BLaER1 treated with 17β-estradiol and CSF1 and Interleukin-3, amounts not matched to agents 10 nM and 100 nM (cell line): ENCODE measurements at regions not wholly inside any gene's neighbourhood (a gene's known extent, or its start where the extent isn't known, plus 50 kb on each side); places are given as distances from the start of the nearest gene placed in this dataset.
"Not testable (repeated sequence)": the region's sequence is repeated elsewhere in the genome, so short reads cannot be mapped to it uniquely, and the experiment has no call there.

ENCODE experiments used
- H3K27ac ChIP-seq, 11 experiments: shearing (Covaris generic); formaldehyde crosslinking; 2 replicates each; pipeline ENCODE4 v1.8.1; 2022
- H3K27me3 ChIP-seq, 11 experiments: shearing (Covaris generic); formaldehyde crosslinking; 2 replicates each; pipeline ENCODE4 v1.8.1; 2022
- H3K36me3 ChIP-seq, 11 experiments: shearing (Covaris generic); formaldehyde crosslinking; 2 replicates each; pipeline ENCODE4 v1.8.1; 2022
- H3K4me1 ChIP-seq, 10 experiments: shearing (Covaris generic); formaldehyde crosslinking; 2 replicates each; pipeline ENCODE4 v1.8.1; 2022
- H3K4me2 ChIP-seq, 11 experiments: shearing (Covaris generic); formaldehyde crosslinking; 2 replicates each; pipeline ENCODE4 v1.8.1; 2022
- H3K4me3 ChIP-seq, 10 experiments: shearing (Covaris generic); formaldehyde crosslinking; 2 replicates each; pipeline ENCODE4 v1.8.1; 2022
- H3K9ac ChIP-seq, 11 experiments: shearing (Covaris generic); formaldehyde crosslinking; 2 replicates each; pipeline ENCODE4 v1.8.1; 2022
- H3K9me3 ChIP-seq, 11 experiments: shearing (Covaris generic); formaldehyde crosslinking; replicated peaks in 1 of 11; 2 replicates each; pipeline ENCODE4 v1.8.1; 2022
- H4K20me1 ChIP-seq, 11 experiments: shearing (Covaris generic); formaldehyde crosslinking; 2 replicates each; pipeline ENCODE4 v1.8.1; 2022
- Cebpa-rat ChIP-seq, 11 experiments: shearing (Covaris generic); IDR thresholded peaks; 2 replicates each; pipeline ENCODE4 v1.8.1; 2022

DNA sequence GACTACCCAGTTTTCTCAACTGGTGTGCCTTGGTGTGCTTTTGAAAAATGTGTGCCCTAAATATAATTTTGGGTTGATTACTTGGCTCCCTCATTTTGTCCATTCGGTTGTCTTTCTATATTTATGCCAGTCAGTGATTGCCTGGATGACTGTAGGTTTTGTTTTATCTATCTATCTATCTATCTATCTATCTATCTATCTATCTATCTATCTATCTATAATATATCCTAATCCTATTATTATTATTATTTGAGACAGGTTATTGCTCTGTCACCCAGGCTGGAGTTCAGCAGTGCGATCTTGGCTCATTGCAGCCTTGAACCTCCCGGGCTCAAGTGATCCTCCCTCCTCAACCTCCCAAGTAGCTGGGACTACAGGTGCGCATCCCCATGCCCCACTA is 111.4 kb upstream of the GRK3 start:
- peaks cover 23 to 73% (median 55%) of the 10 kb centered on the region in 11 experiments for H3K36me3 ChIP-seq
- no peak overlapping the region for H3K27ac ChIP-seq
- no peak overlapping the region for H3K4me2 ChIP-seq
- no peaks in the 10 kb centered on the region for H3K27me3 ChIP-seq
- H3K4me3 ChIP-seq: no peak overlapping the region
- H4K20me1 ChIP-seq: peaks cover 54 to 86% (median 77%) of the 10 kb centered on the region in 11 experiments; a peak in 21 of 22 replicates
- H3K9ac ChIP-seq: peak overlapping the region in 2 of 11 experiments; percentile 22 to 70; a peak in 2 of 22 replicates
- peaks cover 29 to 40% (median 33%) of the 10 kb centered on the region in 10 experiments for H3K4me1 ChIP-seq
- no peaks in the 10 kb centered on the region for H3K9me3 ChIP-seq
- no peak for TF ChIP-seq Cebpa-rat (IDR thresholded peaks at IDR 0.05)

DNA sequence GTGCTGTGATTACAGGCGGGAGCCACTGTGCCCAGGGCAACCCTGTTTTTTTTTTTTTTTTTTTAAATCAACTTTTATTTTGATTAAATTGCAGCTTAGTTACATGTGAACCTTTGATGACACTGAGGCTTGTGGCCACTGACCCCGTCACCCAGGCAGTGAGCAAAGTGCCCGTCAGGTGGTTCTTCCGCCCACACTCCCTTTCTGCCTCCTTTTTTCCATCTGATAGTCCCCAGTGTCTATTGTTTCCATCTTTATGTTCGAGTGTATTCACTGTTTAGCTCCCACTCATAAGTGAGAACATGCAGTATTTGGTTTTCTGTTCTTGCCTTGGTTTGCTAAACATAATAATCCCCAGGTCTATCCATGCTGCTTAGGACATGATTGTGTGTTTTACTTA is 110.9 kb upstream of the GRK3 start:
- no peak overlapping the region for H3K27ac ChIP-seq
- no peak overlapping the region for H3K4me3 ChIP-seq
- peaks cover 24 to 75% (median 56%) of the 10 kb centered on the region in 11 experiments for H3K36me3 ChIP-seq
- no peak for TF ChIP-seq Cebpa-rat (IDR thresholded peaks at IDR 0.05)
- no peak overlapping the region for H3K9ac ChIP-seq
- H3K4me2 ChIP-seq: no peak overlapping the region
- peaks cover 54 to 84% (median 76%) of the 10 kb centered on the region in 11 experiments; a peak in 21 of 22 replicates for H4K20me1 ChIP-seq
- no peaks in the 10 kb centered on the region for H3K9me3 ChIP-seq
- H3K4me1 ChIP-seq: peaks cover 29 to 40% (median 33%) of the 10 kb centered on the region in 10 experiments
- no peaks in the 10 kb centered on the region for H3K27me3 ChIP-seq

DNA sequence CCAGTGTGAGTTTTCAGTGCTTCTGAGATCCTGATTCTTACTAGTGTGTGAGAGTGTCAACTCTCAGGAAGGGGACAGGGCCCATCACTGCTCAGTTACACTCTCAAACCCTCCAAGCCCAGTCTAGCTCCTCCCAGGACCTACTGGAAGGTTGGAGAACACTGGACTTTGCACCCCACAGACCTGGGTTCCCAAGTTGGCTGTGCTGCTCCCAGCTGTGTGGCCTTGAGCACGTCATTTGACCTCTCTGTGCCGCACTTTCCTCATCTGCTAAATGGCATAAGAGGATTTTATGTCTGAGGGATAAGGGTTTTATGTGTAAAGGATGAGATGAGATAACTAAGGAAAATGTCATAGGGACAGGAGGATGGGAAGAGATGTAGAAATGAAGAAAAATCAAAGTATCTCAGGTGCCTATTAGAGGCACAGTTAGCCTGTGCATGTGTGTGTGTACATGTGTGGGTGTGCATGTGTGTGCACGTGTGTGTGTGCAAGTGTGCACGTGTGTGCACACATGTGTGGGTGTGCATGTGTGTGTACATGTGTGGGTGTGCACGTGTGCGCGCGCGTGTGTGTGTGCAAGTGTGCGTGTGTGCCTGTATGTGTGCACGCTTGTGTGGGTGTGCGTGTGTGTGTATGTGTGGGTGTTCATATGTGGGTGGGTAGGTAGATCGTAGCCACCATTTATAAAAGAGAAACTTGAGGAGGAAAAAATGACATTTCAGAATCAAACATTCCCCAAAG is 108.0 kb upstream of the GRK3 start:
- not testable (repeated sequence) for H3K9ac ChIP-seq, H3K4me3 ChIP-seq, H3K9me3 ChIP-seq, H3K4me2 ChIP-seq, H3K27ac ChIP-seq, H3K27me3 ChIP-seq
- H4K20me1 ChIP-seq: peaks cover 34 to 81% (median 61%) of the 10 kb centered on the region in 11 experiments; a peak in 21 of 22 replicates
- H3K4me1 ChIP-seq: peaks cover 1 to 11% (median 6%) of the 10 kb centered on the region in 10 experiments; a peak in 15 of 20 replicates
- peaks cover 53 to 88% (median 73%) of the 10 kb centered on the region in 11 experiments for H3K36me3 ChIP-seq

DNA sequence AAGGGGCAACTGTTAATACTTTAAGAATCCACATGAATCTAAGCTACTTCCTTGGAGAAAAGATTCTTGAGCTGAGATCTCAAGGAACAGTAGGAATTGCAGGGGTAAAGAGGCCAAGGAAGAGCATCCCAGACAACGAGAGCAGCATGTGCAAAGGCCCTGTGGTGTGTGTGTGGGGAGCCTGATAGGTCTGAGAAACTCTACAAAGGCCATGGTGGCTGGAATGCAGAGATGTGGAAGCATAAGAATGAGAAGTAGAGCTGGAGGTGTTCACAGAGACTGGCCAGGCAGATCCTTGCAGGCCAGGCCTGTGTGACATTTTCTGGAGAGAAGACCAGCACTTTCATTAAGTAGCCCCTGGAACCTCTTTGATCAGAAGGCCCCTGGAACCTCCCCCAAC is 105.8 kb upstream of the GRK3 start:
- H3K9ac ChIP-seq, H3K4me3 ChIP-seq, H3K27me3 ChIP-seq, H3K9me3 ChIP-seq, H3K4me1 ChIP-seq, H3K4me2 ChIP-seq, H3K27ac ChIP-seq: not testable (repeated sequence)
- Histone ChIP-seq H4K20me1 (peaks cover 14 to 68% (median 46%) of the 10 kb centered on the region in 11 experiments; a peak in 20 of 22 replicates), H3K36me3 (peaks cover 47 to 80% (median 58%) of the 10 kb centered on the region in 11 experiments)

DNA sequence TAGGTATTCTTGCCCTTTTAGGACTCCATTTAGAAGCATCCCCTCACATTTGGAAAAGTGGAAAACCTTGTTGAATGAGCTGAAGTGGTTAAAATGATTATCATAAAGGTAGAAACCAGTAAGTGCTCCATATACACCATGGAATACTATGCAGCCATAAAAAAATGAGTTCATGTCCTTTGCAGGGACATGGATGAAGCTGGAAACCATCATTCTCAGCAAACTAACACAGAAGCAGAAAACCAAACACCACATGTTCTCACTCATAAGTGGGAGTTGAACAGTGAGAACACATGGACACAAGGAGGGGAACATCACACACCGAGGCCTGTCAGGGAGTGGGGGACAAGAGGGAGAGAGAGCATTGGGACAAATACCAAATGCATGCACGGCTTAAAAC is 103.8 kb upstream of the GRK3 start:
- H3K4me2 ChIP-seq, H3K9ac ChIP-seq, H3K4me1 ChIP-seq, H3K27ac ChIP-seq, H3K9me3 ChIP-seq, H3K4me3 ChIP-seq, H3K27me3 ChIP-seq: not testable (repeated sequence)
- peaks cover under 1 to 50% (median 29%) of the 10 kb centered on the region in 11 experiments; a peak in 19 of 22 replicates for H4K20me1 ChIP-seq
- H3K36me3 ChIP-seq: peaks cover 33 to 63% (median 44%) of the 10 kb centered on the region in 11 experiments

DNA sequence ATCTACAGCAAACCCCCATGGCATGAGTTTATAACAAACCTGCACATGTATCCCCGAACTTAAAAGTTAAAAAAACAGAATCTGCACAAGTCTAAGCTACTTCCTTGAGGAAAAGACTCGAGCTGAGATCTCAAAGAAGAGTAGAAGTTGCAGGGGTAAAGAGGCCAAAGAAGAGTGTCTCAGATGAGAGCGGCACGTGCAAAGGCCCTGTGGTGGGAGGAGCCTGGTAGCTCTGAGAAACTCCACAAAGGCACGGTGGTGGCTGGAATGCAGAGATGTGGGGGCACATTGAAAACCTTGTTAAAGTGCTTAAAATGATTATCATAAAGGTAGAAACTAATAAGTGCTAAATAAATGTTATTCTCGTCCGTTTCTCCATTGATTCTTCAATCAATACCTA is 103.2 kb upstream of the GRK3 start:
- Histone ChIP-seq H4K20me1 (peaks cover 0 to 46% (median 25%) of the 10 kb centered on the region in 11 experiments; a peak in 19 of 22 replicates), H3K4me1 (no peaks in the 10 kb centered on the region; a peak in 1 of 20 replicates), H3K4me2 (no peak overlapping the region), H3K36me3 (peaks cover 32 to 65% (median 44%) of the 10 kb centered on the region in 11 experiments), H3K4me3 (no peak overlapping the region), H3K27me3 (no peaks in the 10 kb centered on the region), H3K27ac (no peak overlapping the region), H3K9ac (no peak overlapping the region), H3K9me3 (no peaks in the 10 kb centered on the region)
- no peak for TF ChIP-seq Cebpa-rat (IDR thresholded peaks at IDR 0.05)

DNA sequence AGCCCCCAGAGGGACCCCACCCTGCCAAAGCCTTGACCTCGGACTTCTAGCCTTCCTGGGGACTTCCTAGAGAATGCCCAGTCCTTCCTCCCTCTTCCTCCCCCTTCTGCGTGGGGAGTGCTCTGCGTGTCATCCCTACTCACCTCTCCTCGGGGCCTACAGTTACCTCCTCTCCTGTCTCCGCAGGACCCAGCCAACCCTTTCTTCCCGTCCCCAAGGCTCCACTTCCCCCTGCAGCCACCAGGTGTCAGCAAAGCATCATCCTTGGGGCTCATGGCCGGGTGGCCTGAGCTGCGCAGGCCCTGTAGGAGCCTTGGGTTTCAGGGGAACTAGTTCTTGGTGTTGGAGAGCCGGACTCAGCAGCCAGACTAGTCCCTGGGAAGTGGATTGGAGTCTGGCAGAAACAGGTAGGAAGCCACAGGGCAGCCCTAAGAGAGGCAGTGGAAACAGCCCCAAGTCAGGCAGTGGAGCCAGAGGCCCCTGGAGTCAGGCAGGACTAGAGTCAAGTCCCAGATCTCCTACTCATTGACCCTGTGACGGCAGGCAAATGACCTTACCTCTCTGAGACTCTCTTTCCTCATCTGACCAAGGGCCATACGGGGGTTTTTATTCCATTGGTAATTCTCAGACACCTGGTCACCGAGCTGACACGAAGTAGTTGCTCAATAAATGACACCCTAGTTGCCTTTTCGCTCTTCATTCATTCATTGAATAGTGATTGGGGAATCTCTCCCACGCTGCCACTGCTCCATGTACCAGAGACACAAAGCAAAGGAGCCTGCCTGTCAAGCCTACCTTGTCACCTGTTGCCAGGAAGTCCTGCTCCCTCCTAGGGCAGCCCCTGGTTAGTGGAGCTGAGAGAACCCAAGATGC is 101.8 kb upstream of the GRK3 start:
- H3K4me3 ChIP-seq, H3K9ac ChIP-seq, H3K4me2 ChIP-seq, H3K9me3 ChIP-seq, H3K27ac ChIP-seq, H3K4me1 ChIP-seq, H3K27me3 ChIP-seq: not testable (repeated sequence)
- H4K20me1 ChIP-seq: peaks cover 0 to 38% (median 24%) of the 10 kb centered on the region in 11 experiments; a peak in 19 of 22 replicates
- peaks cover 32 to 57% (median 41%) of the 10 kb centered on the region in 11 experiments for H3K36me3 ChIP-seq

DNA sequence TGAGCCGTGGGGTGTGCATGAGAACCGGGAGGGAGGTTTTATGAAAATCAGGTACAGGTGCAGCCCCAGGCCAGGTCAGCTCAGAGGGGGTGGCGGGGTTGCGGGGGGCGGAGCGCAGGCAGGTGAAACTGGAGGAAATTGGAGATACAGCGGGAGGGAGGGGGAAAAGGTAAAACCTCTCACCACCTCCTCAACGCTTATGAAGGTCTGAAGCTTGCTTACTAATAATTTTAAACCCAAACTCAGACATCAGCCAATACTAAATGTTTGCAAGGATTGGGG is 101.2 kb upstream of the GRK3 start:
- not testable (repeated sequence) for H3K4me2 ChIP-seq, H3K4me3 ChIP-seq, H3K9me3 ChIP-seq, H3K9ac ChIP-seq, H3K4me1 ChIP-seq, H3K27ac ChIP-seq, H3K27me3 ChIP-seq
- peaks cover 32 to 53% (median 41%) of the 10 kb centered on the region in 11 experiments for H3K36me3 ChIP-seq
- peaks cover 0 to 38% (median 24%) of the 10 kb centered on the region in 11 experiments; a peak in 19 of 22 replicates for H4K20me1 ChIP-seq

DNA sequence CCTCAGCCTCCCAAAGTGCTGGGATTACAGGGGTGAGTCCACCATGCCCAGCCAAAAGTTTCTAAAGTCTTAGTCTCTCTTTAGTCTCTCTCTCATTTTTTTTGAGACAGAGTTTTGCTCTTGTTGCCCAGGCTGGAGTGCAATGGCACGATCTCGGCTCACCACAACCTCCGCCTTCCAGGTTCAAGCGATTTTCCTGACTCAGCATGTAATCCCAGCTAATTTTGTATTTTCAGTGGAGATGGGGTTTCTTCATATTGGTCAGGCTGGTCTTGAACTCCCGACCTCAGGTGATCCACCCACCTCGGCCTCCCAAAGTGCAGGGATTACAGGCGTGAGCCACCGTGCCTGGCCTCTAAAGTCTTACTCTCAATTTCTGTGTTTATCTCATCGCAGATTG is 100.1 kb upstream of the GRK3 start:
- not testable (repeated sequence) for H3K4me3 ChIP-seq, H3K9ac ChIP-seq, H3K4me1 ChIP-seq, H3K9me3 ChIP-seq, H3K27me3 ChIP-seq, H3K27ac ChIP-seq, H3K4me2 ChIP-seq
- H4K20me1 ChIP-seq: peaks cover 0 to 30% (median 21%) of the 10 kb centered on the region in 11 experiments; a peak in 19 of 22 replicates
- H3K36me3 ChIP-seq: peaks cover 23 to 42% (median 32%) of the 10 kb centered on the region in 11 experiments
